Heart left ventricle (tissue), 13 donors: ENCODE measurements at regions not wholly inside any gene's neighbourhood (a gene's known extent, or its start where the extent isn't known, plus 50 kb on each side); places are given as distances from the start of the nearest gene placed in this dataset.

Experiments used
- POLR2A ChIP-seq, 2 donors: fragments of 450-650 bp; IDR thresholded peaks; one replicate each; pipeline ENCODE4 v1.6.1; 2017; ENCODE audit warnings: antibody characterized with exemption in 2 of 2, mild to moderate bottlenecking in 2 of 2, moderate library complexity in 2 of 2
- TF ChIP-seq, protein P1 (sequence below), 12 donors: fragments of 200-600 bp; sonication (generic) in 4 of 12; IDR thresholded peaks; one replicate each; pipeline versions ENCODE4 v1.5.0 to v1.8.0; 2018 to 2022; ENCODE audit warnings: antibody characterized with exemption in 12 of 12, mild to moderate bottlenecking in 5 of 12
- donor health status: ischemic (EF 13 %, LVEDD 7.1; RV severe dilation, severe dysfunction).
- donor health status: DM: no; HTN: yes; CAD: no.
- donor health status: DM: no; HTN: no; CAD: no.
- donor health status: ischemic (EF 25% LVEDD 6.9; RV normal size, moderate dysfunction).
- donor health status: ischemic (EF 25% LVEDD 5.7; RV mildly dilated, moderate dysfunction).
- donor health status: ischemic (EF 35%, LVEDD 5.7; RV mildly dilated, moderate dysfunction).
- donor health status: nonischemic (EF 11% LVEDD 7.7; RV severe dilation, severe dysfunction).
- donor health status: DM: yes; HTN: yes; CAD: no.
- donor health status: PGD.
- donor health status: ischemic (EF 29% LVEDD 5.4; RV normal size, mild dysfunction).
- donor health status: nonischemic (EF 23%, LVEDD 6.1; RV moderate dilation, normal function).

DNA sequence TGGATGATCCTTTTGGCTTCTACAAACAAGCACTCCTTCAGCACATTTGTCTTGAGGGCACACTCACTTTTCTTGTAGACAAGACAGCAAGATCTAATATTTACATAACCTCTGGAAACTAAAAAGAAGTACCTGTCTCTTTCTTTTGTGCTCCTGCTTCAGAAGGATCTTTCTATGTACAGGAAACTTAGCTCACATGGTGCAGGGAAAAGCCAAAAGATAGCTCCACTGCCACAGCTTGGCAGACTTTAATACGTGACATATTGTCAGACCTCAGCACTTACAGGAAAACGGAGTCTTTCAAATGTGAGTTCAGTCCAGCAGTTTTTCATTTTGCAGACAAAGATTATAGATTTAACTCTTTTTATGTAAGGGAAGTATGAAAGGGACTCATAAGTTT is 225.5 kb upstream of the SAMSN1 start:
- TF ChIP-seq, protein P1, sequence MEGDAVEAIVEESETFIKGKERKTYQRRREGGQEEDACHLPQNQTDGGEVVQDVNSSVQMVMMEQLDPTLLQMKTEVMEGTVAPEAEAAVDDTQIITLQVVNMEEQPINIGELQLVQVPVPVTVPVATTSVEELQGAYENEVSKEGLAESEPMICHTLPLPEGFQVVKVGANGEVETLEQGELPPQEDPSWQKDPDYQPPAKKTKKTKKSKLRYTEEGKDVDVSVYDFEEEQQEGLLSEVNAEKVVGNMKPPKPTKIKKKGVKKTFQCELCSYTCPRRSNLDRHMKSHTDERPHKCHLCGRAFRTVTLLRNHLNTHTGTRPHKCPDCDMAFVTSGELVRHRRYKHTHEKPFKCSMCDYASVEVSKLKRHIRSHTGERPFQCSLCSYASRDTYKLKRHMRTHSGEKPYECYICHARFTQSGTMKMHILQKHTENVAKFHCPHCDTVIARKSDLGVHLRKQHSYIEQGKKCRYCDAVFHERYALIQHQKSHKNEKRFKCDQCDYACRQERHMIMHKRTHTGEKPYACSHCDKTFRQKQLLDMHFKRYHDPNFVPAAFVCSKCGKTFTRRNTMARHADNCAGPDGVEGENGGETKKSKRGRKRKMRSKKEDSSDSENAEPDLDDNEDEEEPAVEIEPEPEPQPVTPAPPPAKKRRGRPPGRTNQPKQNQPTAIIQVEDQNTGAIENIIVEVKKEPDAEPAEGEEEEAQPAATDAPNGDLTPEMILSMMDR (IDR thresholded peaks at IDR 0.05): no peak
- TF ChIP-seq POLR2A (IDR thresholded peaks at IDR 0.05): no peak
